AG10803 (cell line): ENCODE measurements at regions not wholly inside any gene's neighbourhood (a gene's known extent, or its start where the extent isn't known, plus 50 kb on each side); places are given as distances from the start of the nearest gene placed in this dataset.
"Not testable (repeated sequence)": the region's sequence is repeated elsewhere in the genome, so short reads cannot be mapped to it uniquely, and the experiment has no call there.

ENCODE experiments used
- DNase-seq: peaks from one replicate; pipeline ENCODE4 v3.0.0; 2010; ENCODE audit warnings: low read depth
- H3K4me3 ChIP-seq: 2 replicates; pipeline ENCODE4 v1.5.1; 2011; ENCODE audit warnings: mild to moderate bottlenecking, low read length, control low read depth
- CTCF ChIP-seq: conservative IDR thresholded peaks from 2 replicates; pipeline ENCODE4 v1.5.1; 2011; ENCODE audit warnings: mild to moderate bottlenecking, low read length, control low read depth, inconsistent platforms

GRCh38 chr6:49325891-49326290 is 137.2 kb downstream of the MMUT start:
- no peak overlapping the region for H3K4me3 ChIP-seq
- no peak for TF ChIP-seq CTCF
- DNase-seq = no peak

DNA sequence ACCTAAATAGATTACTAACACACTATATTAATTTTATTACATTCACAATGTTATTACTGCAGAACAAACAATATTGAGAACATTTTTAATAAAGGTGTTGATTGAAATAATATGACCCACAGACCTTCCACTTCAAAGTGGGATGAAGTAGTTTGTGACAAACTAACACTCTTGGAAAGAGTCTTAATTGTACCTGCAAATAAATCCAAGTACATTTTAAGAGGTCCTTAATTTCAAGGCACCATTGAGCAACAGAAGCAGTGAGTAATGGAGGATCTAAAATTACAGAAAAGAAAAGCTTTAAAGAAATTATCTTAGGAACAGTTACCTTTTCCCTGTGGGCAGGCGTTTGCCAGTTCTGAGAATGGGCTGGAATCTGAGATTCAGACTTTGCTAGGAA is 140.2 kb downstream of the MMUT start:
- no peak for TF ChIP-seq CTCF
- no peak for DNase-seq
- no peak overlapping the region for H3K4me3 ChIP-seq

GRCh38 chr6:49321561-49322072 is 141.4 kb downstream of the MMUT start:
- TF ChIP-seq CTCF = no peak
- no peak overlapping the region for H3K4me3 ChIP-seq
- DNase-seq = no peak

GRCh38 chr6:49305010-49305409 is 158.0 kb downstream of the MMUT start:
- no peak overlapping the region for H3K4me3 ChIP-seq
- TF ChIP-seq CTCF = no peak
- no peak for DNase-seq

- DNase-seq, H3K4me3 ChIP-seq: not testable (repeated sequence)
These were observed 158.7 kb downstream of the MMUT start for GRCh38 chr6:49304393-49304792.

DNA sequence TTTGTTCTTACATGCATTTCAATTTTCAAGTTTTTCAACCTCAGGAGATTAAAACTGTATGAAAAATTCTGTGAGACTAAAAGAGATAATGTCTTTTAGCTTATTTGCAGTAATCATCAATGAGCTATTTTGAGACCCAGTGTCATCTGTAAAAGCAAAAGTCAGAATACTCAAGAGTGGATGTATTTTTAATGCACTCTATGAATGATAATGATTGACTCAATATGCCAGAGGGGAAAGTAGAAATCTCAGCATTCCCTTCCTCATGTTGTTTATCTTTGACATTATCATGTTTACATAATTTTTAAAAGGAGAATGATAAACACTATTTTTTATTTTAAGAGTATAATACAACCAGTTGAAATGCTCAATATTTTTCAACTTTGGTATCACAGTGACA is 162.1 kb downstream of the MMUT start:
- H3K4me3 ChIP-seq = no peak overlapping the region
- TF ChIP-seq CTCF = no peak
- DNase-seq = no peak

DNA sequence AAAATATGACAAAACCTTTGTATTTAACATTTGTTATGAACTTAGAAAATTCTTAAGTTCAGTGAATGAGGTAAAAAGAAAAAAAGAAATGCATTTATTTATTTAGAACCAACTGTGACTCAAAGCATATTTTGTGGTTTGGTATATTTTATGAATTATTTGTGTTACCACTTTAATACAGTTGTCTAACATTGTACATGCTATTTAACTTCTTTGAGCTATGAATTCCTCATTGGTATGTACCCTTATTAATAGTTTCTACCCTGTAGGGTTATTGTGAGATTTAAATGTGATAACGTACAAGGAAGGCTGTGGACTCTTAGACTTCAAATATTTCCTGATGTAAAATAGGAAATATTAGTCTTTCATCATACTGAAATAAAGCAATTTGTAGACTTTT is 162.6 kb downstream of the MMUT start:
- no peak for DNase-seq
- no peak overlapping the region for H3K4me3 ChIP-seq
- no peak for TF ChIP-seq CTCF

DNA sequence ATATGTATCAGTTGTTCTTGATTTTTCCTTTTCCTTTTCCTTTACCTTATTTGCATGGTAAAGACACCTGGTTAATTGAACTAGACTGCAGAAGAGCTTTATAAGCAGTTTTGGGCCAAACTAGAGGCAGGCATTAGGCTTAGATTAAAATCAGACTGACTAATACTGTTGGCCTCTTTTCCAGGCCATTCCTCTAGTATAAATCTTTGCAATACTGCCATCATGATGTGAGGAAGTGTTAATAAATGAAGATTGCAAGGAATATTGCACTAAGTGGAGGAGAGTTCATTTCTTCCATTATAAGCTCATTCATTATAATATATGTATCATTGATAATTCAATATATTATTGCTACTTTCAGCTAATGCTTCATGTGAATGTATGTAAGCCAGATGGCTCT is 163.8 kb downstream of the MMUT start:
- no peak for DNase-seq
- TF ChIP-seq CTCF = no peak
- H3K4me3 ChIP-seq = no peak overlapping the region
